ENCODE measurements at regions not wholly inside any gene's neighbourhood (a gene's known extent, or its start where the extent isn't known, plus 50 kb on each side); places are given as distances from the start of the nearest gene placed in this dataset.

DNA sequence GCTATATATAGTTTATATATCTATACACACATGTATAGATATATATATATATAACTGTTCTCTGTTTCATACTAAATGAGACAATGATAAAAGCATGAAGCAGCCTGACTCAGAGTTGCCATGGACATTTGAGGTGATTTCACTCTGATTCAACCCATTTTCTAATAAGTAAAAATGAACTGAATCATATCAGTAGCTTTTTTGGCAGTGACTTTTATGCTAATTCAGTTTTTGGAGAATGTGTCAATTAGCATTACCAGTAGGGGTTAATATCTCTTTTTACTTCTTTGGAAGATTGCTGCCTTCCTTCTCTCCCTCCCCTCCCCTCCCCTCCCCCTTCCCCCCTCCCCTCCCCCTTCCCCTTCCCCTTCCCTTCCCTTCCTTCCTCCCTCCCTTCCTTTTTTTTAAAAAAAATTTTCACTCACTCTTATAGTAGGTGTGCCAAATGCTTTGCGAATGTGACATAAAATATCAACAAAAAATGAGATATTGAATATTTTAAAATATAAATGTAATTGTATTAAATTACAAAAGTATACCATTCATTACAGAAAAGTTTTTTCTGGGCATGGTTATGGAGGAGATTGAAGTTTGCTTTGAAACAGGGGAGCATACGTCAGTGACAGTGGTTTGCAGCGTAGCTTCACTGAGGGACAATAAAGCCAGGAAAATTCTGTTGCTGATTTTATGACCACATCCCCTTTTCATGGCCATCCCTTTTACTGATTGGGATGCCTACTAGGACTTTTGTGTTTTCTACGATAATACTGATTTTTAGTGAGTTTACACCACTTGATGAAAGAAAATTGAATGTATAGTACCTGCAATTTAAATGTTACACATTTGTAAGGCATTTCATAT, 64.0 kb upstream of the KLF6 start:
- TF ChIP-seq, protein P1, sequence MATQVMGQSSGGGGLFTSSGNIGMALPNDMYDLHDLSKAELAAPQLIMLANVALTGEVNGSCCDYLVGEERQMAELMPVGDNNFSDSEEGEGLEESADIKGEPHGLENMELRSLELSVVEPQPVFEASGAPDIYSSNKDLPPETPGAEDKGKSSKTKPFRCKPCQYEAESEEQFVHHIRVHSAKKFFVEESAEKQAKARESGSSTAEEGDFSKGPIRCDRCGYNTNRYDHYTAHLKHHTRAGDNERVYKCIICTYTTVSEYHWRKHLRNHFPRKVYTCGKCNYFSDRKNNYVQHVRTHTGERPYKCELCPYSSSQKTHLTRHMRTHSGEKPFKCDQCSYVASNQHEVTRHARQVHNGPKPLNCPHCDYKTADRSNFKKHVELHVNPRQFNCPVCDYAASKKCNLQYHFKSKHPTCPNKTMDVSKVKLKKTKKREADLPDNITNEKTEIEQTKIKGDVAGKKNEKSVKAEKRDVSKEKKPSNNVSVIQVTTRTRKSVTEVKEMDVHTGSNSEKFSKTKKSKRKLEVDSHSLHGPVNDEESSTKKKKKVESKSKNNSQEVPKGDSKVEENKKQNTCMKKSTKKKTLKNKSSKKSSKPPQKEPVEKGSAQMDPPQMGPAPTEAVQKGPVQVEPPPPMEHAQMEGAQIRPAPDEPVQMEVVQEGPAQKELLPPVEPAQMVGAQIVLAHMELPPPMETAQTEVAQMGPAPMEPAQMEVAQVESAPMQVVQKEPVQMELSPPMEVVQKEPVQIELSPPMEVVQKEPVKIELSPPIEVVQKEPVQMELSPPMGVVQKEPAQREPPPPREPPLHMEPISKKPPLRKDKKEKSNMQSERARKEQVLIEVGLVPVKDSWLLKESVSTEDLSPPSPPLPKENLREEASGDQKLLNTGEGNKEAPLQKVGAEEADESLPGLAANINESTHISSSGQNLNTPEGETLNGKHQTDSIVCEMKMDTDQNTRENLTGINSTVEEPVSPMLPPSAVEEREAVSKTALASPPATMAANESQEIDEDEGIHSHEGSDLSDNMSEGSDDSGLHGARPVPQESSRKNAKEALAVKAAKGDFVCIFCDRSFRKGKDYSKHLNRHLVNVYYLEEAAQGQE (IDR thresholded peaks at IDR 0.05): no peak
- TF ChIP-seq, protein P2, sequence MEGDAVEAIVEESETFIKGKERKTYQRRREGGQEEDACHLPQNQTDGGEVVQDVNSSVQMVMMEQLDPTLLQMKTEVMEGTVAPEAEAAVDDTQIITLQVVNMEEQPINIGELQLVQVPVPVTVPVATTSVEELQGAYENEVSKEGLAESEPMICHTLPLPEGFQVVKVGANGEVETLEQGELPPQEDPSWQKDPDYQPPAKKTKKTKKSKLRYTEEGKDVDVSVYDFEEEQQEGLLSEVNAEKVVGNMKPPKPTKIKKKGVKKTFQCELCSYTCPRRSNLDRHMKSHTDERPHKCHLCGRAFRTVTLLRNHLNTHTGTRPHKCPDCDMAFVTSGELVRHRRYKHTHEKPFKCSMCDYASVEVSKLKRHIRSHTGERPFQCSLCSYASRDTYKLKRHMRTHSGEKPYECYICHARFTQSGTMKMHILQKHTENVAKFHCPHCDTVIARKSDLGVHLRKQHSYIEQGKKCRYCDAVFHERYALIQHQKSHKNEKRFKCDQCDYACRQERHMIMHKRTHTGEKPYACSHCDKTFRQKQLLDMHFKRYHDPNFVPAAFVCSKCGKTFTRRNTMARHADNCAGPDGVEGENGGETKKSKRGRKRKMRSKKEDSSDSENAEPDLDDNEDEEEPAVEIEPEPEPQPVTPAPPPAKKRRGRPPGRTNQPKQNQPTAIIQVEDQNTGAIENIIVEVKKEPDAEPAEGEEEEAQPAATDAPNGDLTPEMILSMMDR (IDR thresholded peaks at IDR 0.05; ENCODE audit: low read depth, low read length, missing input control): no peak
- TF ChIP-seq RXRA (IDR thresholded peaks at IDR 0.05) (no peak), TAF1 (conservative IDR thresholded peaks at IDR 0.05) (no peak), GABPA (IDR thresholded peaks at IDR 0.05 in 1 of 2, conservative IDR thresholded peaks at IDR 0.05 in 1 of 2) (no peak), EGR1 (IDR thresholded peaks at IDR 0.05; ENCODE audit: low read depth in 2 of 2) (no peak), YY1 (IDR thresholded peaks at IDR 0.05) (no peak), HNF4A (conservative IDR thresholded peaks at IDR 0.05) (no peak), JUND (IDR thresholded peaks at IDR 0.05) (no peak), SP1 (IDR thresholded peaks at IDR 0.05) (no peak), RAD21 (IDR thresholded peaks at IDR 0.05) (no peak), NR2F2 (IDR thresholded peaks at IDR 0.05) (no peak)
- TF ChIP-seq, protein P3, sequence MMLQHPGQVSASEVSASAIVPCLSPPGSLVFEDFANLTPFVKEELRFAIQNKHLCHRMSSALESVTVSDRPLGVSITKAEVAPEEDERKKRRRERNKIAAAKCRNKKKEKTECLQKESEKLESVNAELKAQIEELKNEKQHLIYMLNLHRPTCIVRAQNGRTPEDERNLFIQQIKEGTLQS (IDR thresholded peaks at IDR 0.05): no peak
- TF ChIP-seq, protein P4, sequence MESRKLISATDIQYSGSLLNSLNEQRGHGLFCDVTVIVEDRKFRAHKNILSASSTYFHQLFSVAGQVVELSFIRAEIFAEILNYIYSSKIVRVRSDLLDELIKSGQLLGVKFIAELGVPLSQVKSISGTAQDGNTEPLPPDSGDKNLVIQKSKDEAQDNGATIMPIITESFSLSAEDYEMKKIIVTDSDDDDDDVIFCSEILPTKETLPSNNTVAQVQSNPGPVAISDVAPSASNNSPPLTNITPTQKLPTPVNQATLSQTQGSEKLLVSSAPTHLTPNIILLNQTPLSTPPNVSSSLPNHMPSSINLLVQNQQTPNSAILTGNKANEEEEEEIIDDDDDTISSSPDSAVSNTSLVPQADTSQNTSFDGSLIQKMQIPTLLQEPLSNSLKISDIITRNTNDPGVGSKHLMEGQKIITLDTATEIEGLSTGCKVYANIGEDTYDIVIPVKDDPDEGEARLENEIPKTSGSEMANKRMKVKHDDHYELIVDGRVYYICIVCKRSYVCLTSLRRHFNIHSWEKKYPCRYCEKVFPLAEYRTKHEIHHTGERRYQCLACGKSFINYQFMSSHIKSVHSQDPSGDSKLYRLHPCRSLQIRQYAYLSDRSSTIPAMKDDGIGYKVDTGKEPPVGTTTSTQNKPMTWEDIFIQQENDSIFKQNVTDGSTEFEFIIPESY (IDR thresholded peaks at IDR 0.05): no peak

All from liver (tissue), 3 donors.